ENCODE measurements at regions not wholly inside any gene's neighbourhood (a gene's known extent, or its start where the extent isn't known, plus 50 kb on each side); places are given as distances from the start of the nearest gene placed in this dataset.

- Histone ChIP-seq H3K27ac (no peak overlapping the region), H3K9me3 (ENCODE audit: low read depth) (no peaks in the 10 kb centered on the region), H3K4me1 (ENCODE audit: low read depth) (peaks cover 3% of the 10 kb centered on the region), H3K36me3 (no peaks in the 10 kb centered on the region), H3K4me3 (no peak overlapping the region), H3K27me3 (no peaks in the 10 kb centered on the region)
- DNase-seq (ENCODE audit: low read depth in 1 of 2, low spot score in 1 of 2), result peak in 1 of 2 donors; percentile 90
- TF ChIP-seq, protein P1, sequence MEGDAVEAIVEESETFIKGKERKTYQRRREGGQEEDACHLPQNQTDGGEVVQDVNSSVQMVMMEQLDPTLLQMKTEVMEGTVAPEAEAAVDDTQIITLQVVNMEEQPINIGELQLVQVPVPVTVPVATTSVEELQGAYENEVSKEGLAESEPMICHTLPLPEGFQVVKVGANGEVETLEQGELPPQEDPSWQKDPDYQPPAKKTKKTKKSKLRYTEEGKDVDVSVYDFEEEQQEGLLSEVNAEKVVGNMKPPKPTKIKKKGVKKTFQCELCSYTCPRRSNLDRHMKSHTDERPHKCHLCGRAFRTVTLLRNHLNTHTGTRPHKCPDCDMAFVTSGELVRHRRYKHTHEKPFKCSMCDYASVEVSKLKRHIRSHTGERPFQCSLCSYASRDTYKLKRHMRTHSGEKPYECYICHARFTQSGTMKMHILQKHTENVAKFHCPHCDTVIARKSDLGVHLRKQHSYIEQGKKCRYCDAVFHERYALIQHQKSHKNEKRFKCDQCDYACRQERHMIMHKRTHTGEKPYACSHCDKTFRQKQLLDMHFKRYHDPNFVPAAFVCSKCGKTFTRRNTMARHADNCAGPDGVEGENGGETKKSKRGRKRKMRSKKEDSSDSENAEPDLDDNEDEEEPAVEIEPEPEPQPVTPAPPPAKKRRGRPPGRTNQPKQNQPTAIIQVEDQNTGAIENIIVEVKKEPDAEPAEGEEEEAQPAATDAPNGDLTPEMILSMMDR (IDR thresholded peaks at IDR 0.05; ENCODE audit: low read depth, low read length), result no peak
These were observed 371.7 kb downstream of the BCOR start for GRCh38 chrX:39725928-39726619.

DNA sequence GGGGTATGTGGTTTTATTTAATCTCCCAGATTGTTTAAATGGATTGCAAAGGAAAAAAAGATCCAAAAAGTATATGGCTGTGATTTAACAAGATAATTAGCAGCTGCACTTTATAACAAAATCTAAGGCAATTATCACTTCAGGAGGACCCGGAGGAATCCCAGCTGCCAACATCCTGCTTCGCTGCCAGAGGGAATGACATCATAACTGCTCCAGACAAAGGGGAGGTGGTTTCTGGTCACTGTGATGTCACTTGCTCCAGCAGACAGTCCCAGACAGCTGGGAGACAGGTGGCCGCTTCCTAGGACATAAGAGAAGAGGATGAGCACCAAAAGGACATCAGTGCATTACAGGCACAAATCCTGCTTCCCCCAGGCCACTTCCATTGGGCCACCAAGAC, 371.0 kb downstream of the BCOR start:
- TF ChIP-seq, protein P1 (IDR thresholded peaks at IDR 0.05; ENCODE audit: low read depth, low read length), result no peak
- no peak overlapping the region for H3K27ac ChIP-seq
- no peaks in the 10 kb centered on the region for H3K27me3 ChIP-seq
- no peak overlapping the region for H3K4me3 ChIP-seq
- H3K9me3 ChIP-seq (ENCODE audit: low read depth), result no peaks in the 10 kb centered on the region
- peaks cover 6% of the 10 kb centered on the region for H3K4me1 ChIP-seq (ENCODE audit: low read depth)
- peak in 1 of 2 donors; percentile 64 for DNase-seq (ENCODE audit: low read depth in 1 of 2, low spot score in 1 of 2)
- H3K36me3 ChIP-seq, result no peaks in the 10 kb centered on the region

- Histone ChIP-seq H3K27ac (no peak overlapping the region), H3K4me1 (ENCODE audit: low read depth) (peaks cover 6% of the 10 kb centered on the region), H3K27me3 (no peaks in the 10 kb centered on the region)
These were observed 369.7 kb downstream of the BCOR start for GRCh38 chrX:39728025-39728424.

GRCh38 chrX:39728852-39729598, 368.7 kb downstream of the BCOR start:
- Histone ChIP-seq H3K4me3 (no peak overlapping the region), H3K36me3 (no peaks in the 10 kb centered on the region), H3K27me3 (no peaks in the 10 kb centered on the region), H3K9me3 (ENCODE audit: low read depth) (no peaks in the 10 kb centered on the region), H3K27ac (no peak overlapping the region), H3K4me1 (ENCODE audit: low read depth) (peaks cover 6% of the 10 kb centered on the region)
- TF ChIP-seq, protein P1 (IDR thresholded peaks at IDR 0.05; ENCODE audit: low read depth, low read length), result no peak
- no peak for DNase-seq (ENCODE audit: low read depth in 1 of 2, low spot score in 1 of 2)

More at GRCh38 chrX:39728025-39728424, 369.7 kb downstream of the BCOR start:
- H3K4me3 ChIP-seq, result no peak overlapping the region
- H3K36me3 ChIP-seq, result no peaks in the 10 kb centered on the region
- DNase-seq (ENCODE audit: low read depth in 1 of 2, low spot score in 1 of 2), result peak in 1 of 2 donors; percentile 44
- H3K9me3 ChIP-seq (ENCODE audit: low read depth), result no peaks in the 10 kb centered on the region
- TF ChIP-seq, protein P1 (IDR thresholded peaks at IDR 0.05; ENCODE audit: low read depth, low read length), result no peak

GRCh38 chrX:39729981-39730661, 367.6 kb downstream of the BCOR start:
- H3K27me3 ChIP-seq, result no peaks in the 10 kb centered on the region
- no peaks in the 10 kb centered on the region for H3K9me3 ChIP-seq (ENCODE audit: low read depth)
- DNase-seq (ENCODE audit: low read depth in 1 of 2, low spot score in 1 of 2), result no peak
- no peak overlapping the region for H3K4me3 ChIP-seq
- H3K27ac ChIP-seq, result no peak overlapping the region
- no peaks in the 10 kb centered on the region for H3K36me3 ChIP-seq
- H3K4me1 ChIP-seq (ENCODE audit: low read depth), result peaks cover 6% of the 10 kb centered on the region
- TF ChIP-seq, protein P1 (IDR thresholded peaks at IDR 0.05; ENCODE audit: low read depth, low read length), result no peak
